UCSD-AML1 (cell line): ENCODE measurements at regions not wholly inside any gene's neighbourhood (a gene's known extent, or its start where the extent isn't known, plus 50 kb on each side); places are given as distances from the start of the nearest gene placed in this dataset.
A peak's percentile ranks its signal among the peaks of the same experiment; 100 is the strongest.
"Not testable (repeated sequence)": the region's sequence is repeated elsewhere in the genome, so short reads cannot be mapped to it uniquely, and the experiment has no call there.

ENCODE experiments used
- DNase-seq: peaks from one replicate; lab custom pipeline; 2025; ENCODE audit not compliant: unreplicated experiment; lab: John Stamatoyannopoulos, UW

- no peak for DNase-seq
These were observed 339.7 kb downstream of the SATB1 start for GRCh38 chr3:18085429-18085828.

DNA sequence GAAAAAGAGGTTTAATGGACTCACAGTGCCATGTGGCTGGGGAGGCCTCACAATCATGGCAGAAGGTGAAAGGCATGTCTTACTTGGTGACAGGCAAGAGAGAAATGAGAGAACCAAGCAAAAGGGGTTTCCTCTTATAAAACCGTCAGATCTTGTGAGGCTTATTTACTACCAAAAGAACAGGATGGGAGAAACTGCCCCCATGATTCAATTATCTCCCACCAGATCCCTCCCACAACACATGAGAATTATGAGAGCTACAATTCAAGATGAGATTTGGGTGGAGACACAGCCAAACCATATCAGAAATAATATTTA lies 340.8 kb upstream of the TBC1D5 start:
- DNase-seq, result not testable (repeated sequence)

DNA sequence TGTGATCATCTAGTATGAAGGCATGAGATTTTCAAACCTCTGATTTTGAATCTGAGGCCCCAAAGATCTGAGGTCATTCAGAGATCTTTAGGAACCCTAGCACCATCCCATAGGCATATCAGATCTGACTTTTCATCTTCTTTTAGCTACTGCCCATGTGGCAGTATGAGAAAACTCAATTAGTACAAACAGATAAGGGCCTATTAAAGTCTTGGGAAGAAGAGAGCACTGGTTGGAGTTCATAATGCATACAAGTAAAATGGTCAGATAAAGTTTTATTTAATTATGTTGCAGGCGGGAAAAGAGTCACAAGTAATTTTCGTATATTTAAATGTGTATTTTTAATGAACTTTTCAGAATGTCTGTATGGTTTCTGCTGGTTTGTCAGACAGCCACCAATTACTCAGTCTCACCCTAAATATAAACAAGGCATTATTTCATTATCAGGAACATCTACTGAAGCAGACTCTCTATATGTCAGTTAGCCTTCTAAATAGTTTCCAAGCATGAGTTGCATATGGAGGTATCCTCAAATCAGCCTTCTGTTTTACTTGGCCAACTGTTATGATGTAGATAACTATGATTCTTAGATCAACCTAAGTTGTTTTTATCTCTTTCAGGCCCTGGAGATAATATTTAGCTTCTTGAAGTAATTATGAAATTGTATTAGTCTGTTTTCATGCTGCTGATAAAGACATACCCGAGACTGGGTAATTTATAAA lies 340.3 kb upstream of the TBC1D5 start:
- no peak for DNase-seq

DNA sequence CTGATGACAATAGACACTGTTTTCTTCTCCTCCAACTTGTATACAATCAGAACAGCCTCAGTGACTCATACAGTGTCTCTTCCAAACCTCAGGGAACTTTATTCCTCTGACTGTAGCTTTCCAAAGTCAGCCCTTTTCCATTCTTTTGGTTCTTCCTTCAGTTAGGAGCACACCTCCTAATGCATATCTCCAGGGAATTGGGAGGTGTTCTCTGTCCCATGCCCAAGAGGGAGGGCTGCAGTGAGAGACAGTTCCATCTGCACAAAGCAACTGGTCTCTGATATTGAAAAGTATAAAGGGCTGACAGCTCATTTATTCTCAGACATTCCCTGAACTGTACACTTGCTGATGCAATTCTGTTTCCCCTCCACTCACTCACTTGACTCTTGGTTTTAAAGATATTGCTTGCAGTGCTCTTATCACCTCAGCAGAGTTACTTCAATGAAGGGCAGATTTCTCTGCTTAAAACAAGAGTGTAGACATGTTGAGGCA lies 337.8 kb upstream of the TBC1D5 start:
- DNase-seq, result peak; percentile 9

GRCh38 chr3:18079739-18080138 lies 337.3 kb upstream of the TBC1D5 start:
- no peak for DNase-seq

DNA sequence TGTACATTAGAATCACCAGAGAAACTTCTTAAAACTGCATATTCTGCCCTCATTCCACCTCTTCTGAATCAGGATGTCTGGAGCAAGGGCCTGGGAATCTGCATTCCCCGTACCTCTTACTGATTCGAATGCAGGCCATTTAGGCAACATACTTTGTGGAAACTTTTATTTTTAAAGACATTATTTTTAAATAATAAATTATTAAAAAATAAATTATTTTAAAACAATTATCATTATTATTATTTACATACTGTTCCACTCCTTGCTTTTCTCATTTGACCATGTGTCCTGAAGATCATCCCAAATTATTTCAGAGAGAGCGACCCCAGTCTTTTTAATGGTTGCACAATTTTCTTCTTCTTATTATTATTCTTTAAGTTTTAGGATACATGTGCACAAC lies 336.6 kb upstream of the TBC1D5 start:
- DNase-seq, result no peak

DNA sequence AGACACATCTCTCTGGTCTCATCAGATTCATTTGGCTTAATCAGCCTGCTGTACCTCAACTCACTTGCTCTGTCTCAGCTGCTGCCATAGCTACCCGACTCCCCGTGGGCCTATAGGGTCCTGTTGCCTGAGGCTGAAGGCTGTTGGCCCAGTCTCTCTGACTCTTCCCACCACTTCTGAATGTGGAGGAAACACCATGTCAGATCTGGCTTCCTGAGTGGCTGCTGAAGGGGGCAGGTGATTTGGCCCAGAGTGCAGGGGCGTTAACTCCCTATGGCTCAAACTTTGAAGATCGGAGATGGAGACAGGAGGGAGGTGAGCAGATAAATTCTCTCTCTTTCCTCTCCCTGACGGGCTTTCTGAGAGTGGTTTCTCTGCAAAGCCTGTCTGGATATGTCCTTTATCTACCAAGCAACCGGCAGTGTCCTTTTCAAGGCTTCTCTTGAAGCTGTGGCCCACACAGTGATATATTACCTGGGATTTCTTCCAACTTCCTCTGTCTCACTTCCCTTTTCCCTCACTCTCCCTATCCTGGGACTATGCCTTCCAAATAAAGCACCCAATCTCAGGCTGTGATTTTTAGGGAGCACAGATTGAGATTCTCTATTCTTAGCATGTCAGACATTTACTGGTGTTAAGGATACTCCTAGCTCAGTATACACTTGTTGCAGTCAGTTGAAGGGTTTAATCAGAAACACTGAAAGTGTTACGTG lies 334.9 kb upstream of the TBC1D5 start:
- DNase-seq, result peak; percentile 21

- DNase-seq, result no peak
These were observed 333.9 kb upstream of the TBC1D5 start for GRCh38 chr3:18076301-18076700.

DNA sequence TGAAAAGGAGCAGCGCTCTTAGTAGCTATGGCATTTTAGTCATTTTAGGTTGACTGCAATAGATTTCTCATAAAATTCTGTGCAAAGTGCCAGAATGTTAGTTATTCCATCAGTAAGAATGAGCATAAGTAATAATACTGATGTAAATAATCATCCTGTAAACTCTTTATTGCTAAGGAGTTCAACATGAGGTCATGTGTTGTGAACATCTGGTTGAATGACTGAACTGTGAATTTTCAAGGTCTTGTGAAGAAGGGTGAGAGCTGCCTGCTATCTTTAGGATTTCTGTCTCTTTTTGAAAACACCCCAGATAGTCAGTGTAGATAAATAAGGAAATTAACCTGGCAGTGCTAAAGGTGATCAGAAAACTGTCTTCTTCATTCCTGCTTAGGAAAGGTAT lies 333.4 kb upstream of the TBC1D5 start:
- no peak for DNase-seq

DNA sequence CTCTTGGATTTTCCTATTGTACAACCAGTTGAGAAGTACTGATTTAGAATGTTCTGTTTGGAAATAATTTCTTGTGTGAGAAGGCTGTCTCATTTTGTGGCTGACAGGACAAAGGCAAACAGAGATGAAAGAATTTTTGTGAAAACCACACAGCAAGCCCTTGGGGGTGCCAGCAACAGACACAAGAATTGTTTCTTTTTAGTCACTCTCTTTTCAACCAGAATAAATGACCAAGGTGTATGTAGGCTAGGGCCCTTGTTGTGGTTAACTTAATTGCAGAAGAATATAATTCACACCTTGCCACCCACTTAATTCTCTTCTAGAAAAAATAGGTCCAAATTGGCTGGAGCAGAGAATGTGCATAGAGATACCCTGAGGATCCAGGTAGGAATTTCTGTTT lies 329.4 kb upstream of the TBC1D5 start:
- no peak for DNase-seq

- no peak for DNase-seq
These were observed 328.5 kb upstream of the TBC1D5 start for GRCh38 chr3:18070944-18071343.

- no peak for DNase-seq
These were observed 327.8 kb upstream of the TBC1D5 start for GRCh38 chr3:18070231-18070630.

GRCh38 chr3:18069568-18069967 lies 327.1 kb upstream of the TBC1D5 start:
- no peak for DNase-seq

GRCh38 chr3:18066899-18067582 lies 324.6 kb upstream of the TBC1D5 start:
- no peak for DNase-seq

- DNase-seq, result no peak
These were observed 322.2 kb upstream of the TBC1D5 start for GRCh38 chr3:18064586-18064985.

GRCh38 chr3:18062657-18063025 lies 320.2 kb upstream of the TBC1D5 start:
- DNase-seq, result no peak

DNA sequence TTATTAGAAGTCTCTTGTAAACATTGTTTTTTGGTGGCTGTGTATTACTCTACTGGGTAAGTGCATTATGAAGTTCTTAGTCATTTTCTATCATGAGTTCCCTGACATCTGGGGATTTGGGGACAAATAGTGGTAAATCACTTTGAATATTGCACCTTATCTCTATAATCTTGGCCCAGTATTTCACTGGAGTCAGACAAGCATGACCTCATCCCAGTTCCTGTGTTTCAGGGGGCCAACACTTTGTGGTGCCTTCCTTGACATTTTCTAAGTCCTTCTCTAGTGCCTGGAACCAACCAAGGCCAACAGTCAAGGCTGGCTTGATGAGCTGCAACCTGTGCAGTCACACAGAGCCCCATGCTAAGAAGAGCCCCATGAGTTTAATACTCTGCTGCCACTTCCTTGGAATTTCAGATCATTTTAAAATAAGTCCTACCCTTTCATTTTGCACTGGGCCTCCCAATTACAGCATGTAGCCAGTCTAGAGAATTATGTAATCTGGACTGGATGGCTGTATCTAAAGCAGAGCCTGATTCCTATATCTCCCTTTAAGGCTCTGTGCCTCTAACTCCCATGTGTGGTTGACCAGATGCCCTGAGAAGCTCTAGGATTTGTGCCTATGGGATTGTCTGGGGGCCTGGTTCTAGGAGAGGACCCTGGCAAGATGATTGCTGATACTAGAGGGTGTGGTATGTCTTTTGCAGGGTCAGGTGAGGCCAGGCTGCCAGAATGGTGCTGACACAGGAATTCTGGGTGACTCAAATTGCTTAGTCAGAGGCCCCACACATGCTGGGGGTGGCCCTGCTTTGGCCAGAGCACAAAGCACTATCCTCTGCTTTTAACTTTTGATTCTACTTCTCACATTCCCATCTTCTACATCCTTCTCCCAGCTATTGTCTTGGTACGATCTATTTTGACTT lies 319.6 kb upstream of the TBC1D5 start:
- DNase-seq, result no peak

- no peak for DNase-seq
These were observed 316.2 kb upstream of the TBC1D5 start for GRCh38 chr3:18058666-18059065.

- DNase-seq, result no peak
These were observed 315.1 kb upstream of the TBC1D5 start for GRCh38 chr3:18057471-18058091.

DNA sequence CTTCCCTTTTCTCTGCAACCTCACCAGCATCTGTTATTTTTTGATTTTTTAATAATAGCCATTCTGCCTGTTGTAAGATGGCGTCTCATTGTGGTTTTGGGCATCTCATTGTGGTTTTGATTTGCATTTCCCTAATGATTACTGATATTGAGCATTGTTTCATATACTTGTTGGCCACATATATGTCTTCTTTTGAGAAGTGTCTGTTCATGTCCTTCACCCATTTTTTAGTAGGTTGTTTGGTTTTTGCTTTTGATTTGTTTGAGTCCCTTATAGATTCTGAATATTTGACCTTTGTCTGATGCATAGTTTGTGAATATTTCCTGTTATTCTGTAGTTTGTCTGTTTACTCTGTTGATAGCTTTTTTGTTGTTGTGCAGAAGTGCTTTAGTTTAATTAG lies 312.2 kb upstream of the TBC1D5 start:
- DNase-seq, result no peak

DNA sequence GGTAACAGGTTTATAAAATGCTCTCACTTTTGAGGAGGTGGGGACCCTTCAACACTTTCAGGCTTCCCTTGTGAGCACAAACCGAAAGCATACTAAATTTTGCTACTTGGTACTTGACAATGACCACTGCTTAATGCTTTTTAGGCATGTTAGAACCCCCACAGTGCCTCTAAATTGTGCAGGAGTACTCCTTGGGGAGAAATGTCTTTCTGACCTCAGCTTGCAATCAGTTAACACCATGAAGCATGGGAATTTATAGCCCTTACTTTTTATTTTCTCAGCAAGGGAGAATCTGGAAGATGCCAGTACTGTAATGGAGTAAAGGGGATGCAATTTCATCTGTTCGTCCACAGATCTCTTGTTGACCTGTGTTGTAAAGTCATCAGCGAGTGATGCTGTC lies 308.9 kb upstream of the TBC1D5 start:
- no peak for DNase-seq
